ENCODE measurements at regions not wholly inside any gene's neighbourhood (a gene's known extent, or its start where the extent isn't known, plus 50 kb on each side); places are given as distances from the start of the nearest gene placed in this dataset.

- Histone ChIP-seq H3K79me2 (ENCODE audit: control insufficient read depth, low read length) (no peaks in the 10 kb centered on the region), H3K4me1 (ENCODE audit: control insufficient read depth, low read length) (peaks cover 11% of the 10 kb centered on the region), H3K4me2 (ENCODE audit: low read length) (no peak overlapping the region), H3K9me2 (replicated peaks; ENCODE audit: control insufficient read depth, low read length) (no peaks in the 10 kb centered on the region), H3K27ac (ENCODE audit: low read depth, low read length) (no peak overlapping the region), H3F3A (ENCODE audit: control insufficient read depth, insufficient read depth) (no peaks in the 10 kb centered on the region), H4K20me1 (ENCODE audit: control insufficient read depth, insufficient read depth, low read depth, low read length) (no peaks in the 10 kb centered on the region), H3K4me3 (ENCODE audit: low read length) (no peak overlapping the region), H3K27me3 (ENCODE audit: control insufficient read depth, low read length) (no peaks in the 10 kb centered on the region), H3K36me3 (ENCODE audit: control insufficient read depth, low read length) (no peaks in the 10 kb centered on the region), H3K9me3 (ENCODE audit: control insufficient read depth, insufficient read depth, low read length) (no peaks in the 10 kb centered on the region)
- TF ChIP-seq EZH2phosphoT487 (IDR thresholded peaks at IDR 0.05; ENCODE audit: borderline replicate concordance, low read length) (no peak), CTCF (IDR thresholded peaks at IDR 0.05; ENCODE audit: low read depth, low read length, poor library complexity, severe bottlenecking) (no peak)
Observed at GRCh38 chr22:49334976-49335375, 492.7 kb downstream of the BRD1 start.

GRCh38 chr22:49334449-49334789 lies 493.3 kb downstream of the BRD1 start:
- Histone ChIP-seq H3K4me3 (ENCODE audit: low read length) (no peak overlapping the region), H3K4me1 (ENCODE audit: control insufficient read depth, low read length) (peaks cover 11% of the 10 kb centered on the region), H3K79me2 (ENCODE audit: control insufficient read depth, low read length) (no peaks in the 10 kb centered on the region), H3K4me2 (ENCODE audit: low read length) (no peak overlapping the region), H4K20me1 (ENCODE audit: control insufficient read depth, insufficient read depth, low read depth, low read length) (no peaks in the 10 kb centered on the region), H3K36me3 (ENCODE audit: control insufficient read depth, low read length) (no peaks in the 10 kb centered on the region), H3K9me2 (replicated peaks; ENCODE audit: control insufficient read depth, low read length) (no peaks in the 10 kb centered on the region), H3K9me3 (ENCODE audit: control insufficient read depth, insufficient read depth, low read length) (no peaks in the 10 kb centered on the region), H3K27ac (ENCODE audit: low read depth, low read length) (no peak overlapping the region), H3F3A (ENCODE audit: control insufficient read depth, insufficient read depth) (no peaks in the 10 kb centered on the region), H3K27me3 (ENCODE audit: control insufficient read depth, low read length) (no peaks in the 10 kb centered on the region)
- TF ChIP-seq EZH2phosphoT487 (IDR thresholded peaks at IDR 0.05; ENCODE audit: borderline replicate concordance, low read length), result no peak
- no peak for TF ChIP-seq CTCF (IDR thresholded peaks at IDR 0.05; ENCODE audit: low read depth, low read length, poor library complexity, severe bottlenecking)

GRCh38 chr22:49333206-49333605 lies 494.5 kb downstream of the BRD1 start:
- Histone ChIP-seq H3K4me2 (ENCODE audit: low read length) (no peak overlapping the region), H3K9me2 (replicated peaks; ENCODE audit: control insufficient read depth, low read length) (no peaks in the 10 kb centered on the region), H3K9me3 (ENCODE audit: control insufficient read depth, insufficient read depth, low read length) (no peaks in the 10 kb centered on the region), H3K4me3 (ENCODE audit: low read length) (no peak overlapping the region), H3K27me3 (ENCODE audit: control insufficient read depth, low read length) (no peaks in the 10 kb centered on the region), H3K27ac (ENCODE audit: low read depth, low read length) (no peak overlapping the region), H3K79me2 (ENCODE audit: control insufficient read depth, low read length) (no peaks in the 10 kb centered on the region), H3K4me1 (ENCODE audit: control insufficient read depth, low read length) (peaks cover 8% of the 10 kb centered on the region), H3K36me3 (ENCODE audit: control insufficient read depth, low read length) (no peaks in the 10 kb centered on the region), H3F3A (ENCODE audit: control insufficient read depth, insufficient read depth) (no peaks in the 10 kb centered on the region), H4K20me1 (ENCODE audit: control insufficient read depth, insufficient read depth, low read depth, low read length) (no peaks in the 10 kb centered on the region)
- TF ChIP-seq EZH2phosphoT487 (IDR thresholded peaks at IDR 0.05; ENCODE audit: borderline replicate concordance, low read length) (no peak), CTCF (IDR thresholded peaks at IDR 0.05; ENCODE audit: low read depth, low read length, poor library complexity, severe bottlenecking) (no peak)

GRCh38 chr22:49332691-49333090 lies 495.0 kb downstream of the BRD1 start:
- H4K20me1 ChIP-seq (ENCODE audit: control insufficient read depth, insufficient read depth, low read depth, low read length), result no peaks in the 10 kb centered on the region
- H3K27me3 ChIP-seq (ENCODE audit: control insufficient read depth, low read length), result no peaks in the 10 kb centered on the region
- no peaks in the 10 kb centered on the region for H3F3A ChIP-seq (ENCODE audit: control insufficient read depth, insufficient read depth)
- no peak overlapping the region for H3K4me3 ChIP-seq (ENCODE audit: low read length)
- no peaks in the 10 kb centered on the region for H3K36me3 ChIP-seq (ENCODE audit: control insufficient read depth, low read length)
- TF ChIP-seq EZH2phosphoT487 (IDR thresholded peaks at IDR 0.05; ENCODE audit: borderline replicate concordance, low read length) (no peak), CTCF (IDR thresholded peaks at IDR 0.05; ENCODE audit: low read depth, low read length, poor library complexity, severe bottlenecking) (no peak)
- no peaks in the 10 kb centered on the region for H3K79me2 ChIP-seq (ENCODE audit: control insufficient read depth, low read length)
- no peaks in the 10 kb centered on the region for H3K9me2 ChIP-seq (replicated peaks; ENCODE audit: control insufficient read depth, low read length)
- H3K4me1 ChIP-seq (ENCODE audit: control insufficient read depth, low read length), result peaks cover 3% of the 10 kb centered on the region
- no peaks in the 10 kb centered on the region for H3K9me3 ChIP-seq (ENCODE audit: control insufficient read depth, insufficient read depth, low read length)
- no peak overlapping the region for H3K4me2 ChIP-seq (ENCODE audit: low read length)
- no peak overlapping the region for H3K27ac ChIP-seq (ENCODE audit: low read depth, low read length)
